Liver (tissue), 3 donors: ENCODE measurements at regions not wholly inside any gene's neighbourhood (a gene's known extent, or its start where the extent isn't known, plus 50 kb on each side); places are given as distances from the start of the nearest gene placed in this dataset.

Source experiments
- HNF4A ChIP-seq, 2 donors: conservative IDR thresholded peaks; 2 replicates each; pipeline ENCODE4 v1.6.1; 2016; ENCODE audit warnings: antibody characterized with exemption in 2 of 2, mild to moderate bottlenecking in 2 of 2
- JUND ChIP-seq, 2 donors: IDR thresholded peaks; 2 replicates each; pipeline ENCODE4 v1.6.1; 2016; ENCODE audit warnings: antibody characterized with exemption in 2 of 2
- RAD21 ChIP-seq, 2 donors: IDR thresholded peaks; 2 replicates each; pipeline ENCODE4 v1.6.1; 2016; ENCODE audit warnings: antibody characterized with exemption in 2 of 2, mild to moderate bottlenecking in 2 of 2
- RXRA ChIP-seq, 2 donors: IDR thresholded peaks; 2 replicates each; pipeline ENCODE4 v1.6.1; 2017 to 2018; ENCODE audit warnings: antibody characterized with exemption in 2 of 2, mild to moderate bottlenecking in 1 of 2
- SP1 ChIP-seq: IDR thresholded peaks from 2 replicates; pipeline ENCODE4 v1.6.1; 2018; ENCODE audit warnings: antibody characterized with exemption, mild to moderate bottlenecking
- TAF1 ChIP-seq: conservative IDR thresholded peaks from 2 replicates; pipeline ENCODE4 v1.6.1; 2016; ENCODE audit warnings: antibody characterized with exemption, mild to moderate bottlenecking
- TF ChIP-seq, protein P1 (sequence below): fragments of 150-350 bp; IDR thresholded peaks from 2 replicates; pipeline ENCODE4 v1.5.1; 2017; ENCODE audit warnings: improper control_type of control experiment, low read depth, low read length; ENCODE audit not compliant: missing input control
- TF ChIP-seq, protein P2 (sequence below): IDR thresholded peaks from 2 replicates; pipeline ENCODE4 v1.6.1; 2016; ENCODE audit warnings: antibody characterized with exemption, mild to moderate bottlenecking
- TF ChIP-seq, protein P3 (sequence below): IDR thresholded peaks from 2 replicates; pipeline ENCODE4 v1.6.1; 2016; ENCODE audit warnings: antibody characterized with exemption
- TF ChIP-seq, protein P4 (sequence below): IDR thresholded peaks from 2 replicates; pipeline ENCODE4 v1.6.1; 2016; ENCODE audit warnings: antibody characterized with exemption
- donor health status: healthy.
- donor health status: healthy.

GRCh38 chr2:200189964-200190363 is 116.5 kb upstream of the SPATS2L start:
- TF ChIP-seq, protein P1, sequence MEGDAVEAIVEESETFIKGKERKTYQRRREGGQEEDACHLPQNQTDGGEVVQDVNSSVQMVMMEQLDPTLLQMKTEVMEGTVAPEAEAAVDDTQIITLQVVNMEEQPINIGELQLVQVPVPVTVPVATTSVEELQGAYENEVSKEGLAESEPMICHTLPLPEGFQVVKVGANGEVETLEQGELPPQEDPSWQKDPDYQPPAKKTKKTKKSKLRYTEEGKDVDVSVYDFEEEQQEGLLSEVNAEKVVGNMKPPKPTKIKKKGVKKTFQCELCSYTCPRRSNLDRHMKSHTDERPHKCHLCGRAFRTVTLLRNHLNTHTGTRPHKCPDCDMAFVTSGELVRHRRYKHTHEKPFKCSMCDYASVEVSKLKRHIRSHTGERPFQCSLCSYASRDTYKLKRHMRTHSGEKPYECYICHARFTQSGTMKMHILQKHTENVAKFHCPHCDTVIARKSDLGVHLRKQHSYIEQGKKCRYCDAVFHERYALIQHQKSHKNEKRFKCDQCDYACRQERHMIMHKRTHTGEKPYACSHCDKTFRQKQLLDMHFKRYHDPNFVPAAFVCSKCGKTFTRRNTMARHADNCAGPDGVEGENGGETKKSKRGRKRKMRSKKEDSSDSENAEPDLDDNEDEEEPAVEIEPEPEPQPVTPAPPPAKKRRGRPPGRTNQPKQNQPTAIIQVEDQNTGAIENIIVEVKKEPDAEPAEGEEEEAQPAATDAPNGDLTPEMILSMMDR, result no peak
- TF ChIP-seq, protein P2, sequence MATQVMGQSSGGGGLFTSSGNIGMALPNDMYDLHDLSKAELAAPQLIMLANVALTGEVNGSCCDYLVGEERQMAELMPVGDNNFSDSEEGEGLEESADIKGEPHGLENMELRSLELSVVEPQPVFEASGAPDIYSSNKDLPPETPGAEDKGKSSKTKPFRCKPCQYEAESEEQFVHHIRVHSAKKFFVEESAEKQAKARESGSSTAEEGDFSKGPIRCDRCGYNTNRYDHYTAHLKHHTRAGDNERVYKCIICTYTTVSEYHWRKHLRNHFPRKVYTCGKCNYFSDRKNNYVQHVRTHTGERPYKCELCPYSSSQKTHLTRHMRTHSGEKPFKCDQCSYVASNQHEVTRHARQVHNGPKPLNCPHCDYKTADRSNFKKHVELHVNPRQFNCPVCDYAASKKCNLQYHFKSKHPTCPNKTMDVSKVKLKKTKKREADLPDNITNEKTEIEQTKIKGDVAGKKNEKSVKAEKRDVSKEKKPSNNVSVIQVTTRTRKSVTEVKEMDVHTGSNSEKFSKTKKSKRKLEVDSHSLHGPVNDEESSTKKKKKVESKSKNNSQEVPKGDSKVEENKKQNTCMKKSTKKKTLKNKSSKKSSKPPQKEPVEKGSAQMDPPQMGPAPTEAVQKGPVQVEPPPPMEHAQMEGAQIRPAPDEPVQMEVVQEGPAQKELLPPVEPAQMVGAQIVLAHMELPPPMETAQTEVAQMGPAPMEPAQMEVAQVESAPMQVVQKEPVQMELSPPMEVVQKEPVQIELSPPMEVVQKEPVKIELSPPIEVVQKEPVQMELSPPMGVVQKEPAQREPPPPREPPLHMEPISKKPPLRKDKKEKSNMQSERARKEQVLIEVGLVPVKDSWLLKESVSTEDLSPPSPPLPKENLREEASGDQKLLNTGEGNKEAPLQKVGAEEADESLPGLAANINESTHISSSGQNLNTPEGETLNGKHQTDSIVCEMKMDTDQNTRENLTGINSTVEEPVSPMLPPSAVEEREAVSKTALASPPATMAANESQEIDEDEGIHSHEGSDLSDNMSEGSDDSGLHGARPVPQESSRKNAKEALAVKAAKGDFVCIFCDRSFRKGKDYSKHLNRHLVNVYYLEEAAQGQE, result no peak
- TF ChIP-seq HNF4A (conservative IDR thresholded peaks at IDR 0.05) (no peak), TAF1 (no peak), JUND (IDR thresholded peaks at IDR 0.05) (no peak), RXRA (IDR thresholded peaks at IDR 0.05) (no peak), SP1 (no peak), RAD21 (IDR thresholded peaks at IDR 0.05) (no peak)
- TF ChIP-seq, protein P3, sequence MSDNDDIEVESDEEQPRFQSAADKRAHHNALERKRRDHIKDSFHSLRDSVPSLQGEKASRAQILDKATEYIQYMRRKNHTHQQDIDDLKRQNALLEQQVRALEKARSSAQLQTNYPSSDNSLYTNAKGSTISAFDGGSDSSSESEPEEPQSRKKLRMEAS, result no peak
- TF ChIP-seq, protein P4, sequence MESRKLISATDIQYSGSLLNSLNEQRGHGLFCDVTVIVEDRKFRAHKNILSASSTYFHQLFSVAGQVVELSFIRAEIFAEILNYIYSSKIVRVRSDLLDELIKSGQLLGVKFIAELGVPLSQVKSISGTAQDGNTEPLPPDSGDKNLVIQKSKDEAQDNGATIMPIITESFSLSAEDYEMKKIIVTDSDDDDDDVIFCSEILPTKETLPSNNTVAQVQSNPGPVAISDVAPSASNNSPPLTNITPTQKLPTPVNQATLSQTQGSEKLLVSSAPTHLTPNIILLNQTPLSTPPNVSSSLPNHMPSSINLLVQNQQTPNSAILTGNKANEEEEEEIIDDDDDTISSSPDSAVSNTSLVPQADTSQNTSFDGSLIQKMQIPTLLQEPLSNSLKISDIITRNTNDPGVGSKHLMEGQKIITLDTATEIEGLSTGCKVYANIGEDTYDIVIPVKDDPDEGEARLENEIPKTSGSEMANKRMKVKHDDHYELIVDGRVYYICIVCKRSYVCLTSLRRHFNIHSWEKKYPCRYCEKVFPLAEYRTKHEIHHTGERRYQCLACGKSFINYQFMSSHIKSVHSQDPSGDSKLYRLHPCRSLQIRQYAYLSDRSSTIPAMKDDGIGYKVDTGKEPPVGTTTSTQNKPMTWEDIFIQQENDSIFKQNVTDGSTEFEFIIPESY, result no peak
